ENCODE measurements at regions not wholly inside any gene's neighbourhood (a gene's known extent, or its start where the extent isn't known, plus 50 kb on each side); places are given as distances from the start of the nearest gene placed in this dataset.

DNA sequence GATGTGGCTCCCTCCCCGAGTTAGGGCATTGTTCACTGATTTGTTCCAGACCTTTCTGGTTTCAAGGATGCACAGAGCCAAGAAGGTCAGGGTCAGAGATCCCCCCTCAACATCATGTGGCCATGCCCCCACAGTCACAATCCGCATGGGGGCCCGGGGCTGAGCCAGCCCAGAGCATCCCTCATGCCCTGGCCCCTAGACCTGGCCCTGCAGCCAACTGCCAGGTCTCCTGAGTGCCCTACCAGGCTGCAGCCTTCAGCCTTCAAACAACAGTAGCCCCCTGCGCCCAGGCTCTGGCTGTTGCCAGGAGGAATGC, 142.4 kb downstream of the CRYBB2 start:
- peaks cover 15 to 65% of the 10 kb centered on the region in 2 experiments; a peak in 4 of 5 replicates for H3K36me3 ChIP-seq (replicated peaks in 1 of 2; ENCODE audit: control insufficient read depth in 1 of 2, insufficient read depth in 2 of 2, low read length in 2 of 2)
- H3K4me3 ChIP-seq (replicated peaks in 1 of 3; ENCODE audit: insufficient read depth in 1 of 3, low read depth in 2 of 3, low read length in 3 of 3): no peak overlapping the region
- in situ Hi-C loops (cut with HindIII; ENCODE audit: extremely low pct_ligation_motif_present, low pct_unique_long_range_greater_than_20kb) (no loop called here), intact Hi-C loops (cut with micrococcal nuclease; ENCODE audit: unreplicated experiment) (loop anchor here (5.0 kb wide), 3 partner anchors 40 to 85 kb away; no protein-coding TSS in a partner anchor)
- H3K4me1 ChIP-seq (ENCODE audit: insufficient read depth, low read length): no peaks in the 10 kb centered on the region
- CTCF ChIA-PET (ENCODE audit: low intra/inter-chr PET ratio, low total read pairs): interaction anchor here (1.1 kb wide), 2 partner anchors 58 to 86 kb away, joined by 3 to 8 read pairs; no protein-coding TSS in a partner anchor
- H3K4me2 ChIP-seq (ENCODE audit: low read depth, low read length): no peak overlapping the region
- H3K27ac ChIP-seq (ENCODE audit: extremely low read length, insufficient read depth, low read length): no peak overlapping the region
- peaks cover 3% of the 10 kb centered on the region for H3K79me2 ChIP-seq (ENCODE audit: insufficient read depth, low read length)
- ATAC-seq: peak; percentile 14
- FAIRE-seq: no peak
- peaks cover 16% of the 10 kb centered on the region; the same call in 1 of the 2 replicates for H4K20me1 ChIP-seq (ENCODE audit: insufficient read depth, low read length)
- H3K9ac ChIP-seq (ENCODE audit: insufficient read depth, low read depth, low read length): no peak overlapping the region
- no peaks in the 10 kb centered on the region for H3K9me3 ChIP-seq (ENCODE audit: low read length)
- BruUV-seq (replicated peaks): no TSS peak
- POLR2A ChIA-PET: no interaction called here
- WGBS (ENCODE audit: low lambda C conversion rate): 40% methylated on average over 1 of the region's 4 CpGs
- no peak for DNase-seq (ENCODE audit: low spot score)
- no peaks in the 10 kb centered on the region for H3K27me3 ChIP-seq (ENCODE audit: control insufficient read depth in 1 of 2, insufficient read depth in 2 of 2, low read length in 2 of 2)
- no peak overlapping the region for H2AFZ ChIP-seq (ENCODE audit: low read length)
- TF ChIP-seq, protein P1, sequence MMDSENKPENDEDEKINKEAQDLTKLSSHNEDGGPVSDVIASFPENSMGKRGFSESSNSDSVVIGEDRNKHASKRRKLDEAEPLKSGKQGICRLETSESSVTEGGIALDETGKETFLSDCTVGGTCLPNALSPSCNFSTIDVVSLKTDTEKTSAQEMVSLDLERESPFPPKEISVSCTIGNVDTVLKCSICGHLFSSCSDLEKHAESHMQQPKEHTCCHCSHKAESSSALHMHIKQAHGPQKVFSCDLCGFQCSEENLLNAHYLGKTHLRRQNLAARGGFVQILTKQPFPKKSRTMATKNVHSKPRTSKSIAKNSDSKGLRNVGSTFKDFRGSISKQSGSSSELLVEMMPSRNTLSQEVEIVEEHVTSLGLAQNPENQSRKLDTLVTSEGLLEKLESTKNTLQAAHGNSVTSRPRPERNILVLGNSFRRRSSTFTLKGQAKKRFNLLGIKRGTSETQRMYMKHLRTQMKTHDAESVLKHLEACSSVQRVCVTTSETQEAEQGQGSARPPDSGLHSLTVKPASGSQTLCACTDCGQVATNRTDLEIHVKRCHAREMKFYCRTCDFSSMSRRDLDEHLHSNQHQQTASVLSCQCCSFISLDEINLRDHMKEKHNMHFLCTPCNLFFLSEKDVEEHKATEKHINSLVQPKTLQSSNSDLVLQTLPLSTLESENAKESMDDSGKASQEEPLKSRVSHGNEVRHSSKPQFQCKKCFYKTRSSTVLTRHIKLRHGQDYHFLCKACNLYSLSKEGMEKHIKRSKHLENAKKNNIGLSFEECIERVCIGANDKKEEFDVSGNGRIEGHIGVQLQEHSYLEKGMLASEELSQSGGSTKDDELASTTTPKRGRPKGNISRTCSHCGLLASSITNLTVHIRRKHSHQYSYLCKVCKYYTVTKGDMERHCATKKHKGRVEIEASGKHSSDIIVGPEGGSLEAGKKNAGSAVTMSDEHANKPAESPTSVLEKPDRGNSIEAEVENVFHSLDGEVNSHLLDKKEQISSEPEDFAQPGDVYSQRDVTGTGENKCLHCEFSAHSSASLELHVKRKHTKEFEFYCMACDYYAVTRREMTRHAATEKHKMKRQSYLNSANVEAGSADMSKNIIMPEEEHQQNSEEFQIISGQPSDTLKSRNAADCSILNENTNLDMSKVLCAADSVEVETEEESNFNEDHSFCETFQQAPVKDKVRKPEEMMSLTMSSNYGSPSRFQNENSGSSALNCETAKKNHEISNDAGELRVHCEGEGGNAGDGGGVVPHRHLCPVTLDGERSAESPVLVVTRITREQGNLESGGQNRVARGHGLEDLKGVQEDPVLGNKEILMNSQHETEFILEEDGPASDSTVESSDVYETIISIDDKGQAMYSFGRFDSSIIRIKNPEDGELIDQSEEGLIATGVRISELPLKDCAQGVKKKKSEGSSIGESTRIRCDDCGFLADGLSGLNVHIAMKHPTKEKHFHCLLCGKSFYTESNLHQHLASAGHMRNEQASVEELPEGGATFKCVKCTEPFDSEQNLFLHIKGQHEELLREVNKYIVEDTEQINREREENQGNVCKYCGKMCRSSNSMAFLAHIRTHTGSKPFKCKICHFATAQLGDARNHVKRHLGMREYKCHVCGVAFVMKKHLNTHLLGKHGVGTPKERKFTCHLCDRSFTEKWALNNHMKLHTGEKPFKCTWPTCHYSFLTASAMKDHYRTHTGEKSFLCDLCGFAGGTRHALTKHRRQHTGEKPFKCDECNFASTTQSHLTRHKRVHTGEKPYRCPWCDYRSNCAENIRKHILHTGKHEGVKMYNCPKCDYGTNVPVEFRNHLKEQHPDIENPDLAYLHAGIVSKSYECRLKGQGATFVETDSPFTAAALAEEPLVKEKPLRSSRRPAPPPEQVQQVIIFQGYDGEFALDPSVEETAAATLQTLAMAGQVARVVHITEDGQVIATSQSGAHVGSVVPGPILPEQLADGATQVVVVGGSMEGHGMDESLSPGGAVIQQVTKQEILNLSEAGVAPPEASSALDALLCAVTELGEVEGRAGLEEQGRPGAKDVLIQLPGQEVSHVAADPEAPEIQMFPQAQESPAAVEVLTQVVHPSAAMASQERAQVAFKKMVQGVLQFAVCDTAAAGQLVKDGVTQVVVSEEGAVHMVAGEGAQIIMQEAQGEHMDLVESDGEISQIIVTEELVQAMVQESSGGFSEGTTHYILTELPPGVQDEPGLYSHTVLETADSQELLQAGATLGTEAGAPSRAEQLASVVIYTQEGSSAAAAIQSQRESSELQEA (CRISPR knock-in tag; IDR thresholded peaks at IDR 0.05; ENCODE audit: not compliant biosample characterization): no peak
- no peak for TF ChIP-seq SIX4 (CRISPR knock-in tag; IDR thresholded peaks at IDR 0.05)
- no peak for TF ChIP-seq BRCA1 (CRISPR knock-in tag; IDR thresholded peaks at IDR 0.05)
- TF ChIP-seq SMAD9 (CRISPR knock-in tag; IDR thresholded peaks at IDR 0.05): no peak
- no peak for TF ChIP-seq KDM4B (CRISPR knock-in tag; IDR thresholded peaks at IDR 0.05)
- TF ChIP-seq, protein P2, sequence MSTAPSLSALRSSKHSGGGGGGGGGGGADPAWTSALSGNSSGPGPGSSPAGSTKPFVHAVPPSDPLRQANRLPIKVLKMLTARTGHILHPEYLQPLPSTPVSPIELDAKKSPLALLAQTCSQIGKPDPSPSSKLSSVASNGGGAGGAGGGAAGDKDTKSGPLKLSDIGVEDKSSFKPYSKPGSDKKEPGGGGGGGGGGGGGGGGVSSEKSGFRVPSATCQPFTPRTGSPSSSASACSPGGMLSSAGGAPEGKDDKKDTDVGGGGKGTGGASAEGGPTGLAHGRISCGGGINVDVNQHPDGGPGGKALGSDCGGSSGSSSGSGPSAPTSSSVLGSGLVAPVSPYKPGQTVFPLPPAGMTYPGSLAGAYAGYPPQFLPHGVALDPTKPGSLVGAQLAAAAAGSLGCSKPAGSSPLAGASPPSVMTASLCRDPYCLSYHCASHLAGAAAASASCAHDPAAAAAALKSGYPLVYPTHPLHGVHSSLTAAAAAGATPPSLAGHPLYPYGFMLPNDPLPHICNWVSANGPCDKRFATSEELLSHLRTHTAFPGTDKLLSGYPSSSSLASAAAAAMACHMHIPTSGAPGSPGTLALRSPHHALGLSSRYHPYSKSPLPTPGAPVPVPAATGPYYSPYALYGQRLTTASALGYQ (CRISPR knock-in tag; IDR thresholded peaks at IDR 0.05): no peak
- no peak for TF ChIP-seq ZSCAN9 (CRISPR knock-in tag; IDR thresholded peaks at IDR 0.05; ENCODE audit: borderline replicate concordance)
- TF ChIP-seq NR3C1 (CRISPR knock-in tag; IDR thresholded peaks at IDR 0.05): no peak
- TF ChIP-seq ESRRA (CRISPR knock-in tag; IDR thresholded peaks at IDR 0.05; ENCODE audit: low read depth): no peak
- TF ChIP-seq RBFOX2 (IDR thresholded peaks at IDR 0.05; ENCODE audit: low read depth, low read length): no peak
- 0 out of 2 replicates have a peak, but pooled peaks have one; percentile 37 for TF ChIP-seq ZNF501 (CRISPR knock-in tag; IDR thresholded peaks at IDR 0.05)
- TF ChIP-seq, protein P3, sequence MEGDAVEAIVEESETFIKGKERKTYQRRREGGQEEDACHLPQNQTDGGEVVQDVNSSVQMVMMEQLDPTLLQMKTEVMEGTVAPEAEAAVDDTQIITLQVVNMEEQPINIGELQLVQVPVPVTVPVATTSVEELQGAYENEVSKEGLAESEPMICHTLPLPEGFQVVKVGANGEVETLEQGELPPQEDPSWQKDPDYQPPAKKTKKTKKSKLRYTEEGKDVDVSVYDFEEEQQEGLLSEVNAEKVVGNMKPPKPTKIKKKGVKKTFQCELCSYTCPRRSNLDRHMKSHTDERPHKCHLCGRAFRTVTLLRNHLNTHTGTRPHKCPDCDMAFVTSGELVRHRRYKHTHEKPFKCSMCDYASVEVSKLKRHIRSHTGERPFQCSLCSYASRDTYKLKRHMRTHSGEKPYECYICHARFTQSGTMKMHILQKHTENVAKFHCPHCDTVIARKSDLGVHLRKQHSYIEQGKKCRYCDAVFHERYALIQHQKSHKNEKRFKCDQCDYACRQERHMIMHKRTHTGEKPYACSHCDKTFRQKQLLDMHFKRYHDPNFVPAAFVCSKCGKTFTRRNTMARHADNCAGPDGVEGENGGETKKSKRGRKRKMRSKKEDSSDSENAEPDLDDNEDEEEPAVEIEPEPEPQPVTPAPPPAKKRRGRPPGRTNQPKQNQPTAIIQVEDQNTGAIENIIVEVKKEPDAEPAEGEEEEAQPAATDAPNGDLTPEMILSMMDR (CRISPR knock-in tag; IDR thresholded peaks at IDR 0.05): no peak

Measured in HepG2 (cell line).